ENCODE measurements at regions not wholly inside any gene's neighbourhood (a gene's known extent, or its start where the extent isn't known, plus 50 kb on each side); places are given as distances from the start of the nearest gene placed in this dataset.
A peak's percentile ranks its signal among the peaks of the same experiment; 100 is the strongest.

GRCh38 chr2:38153476-38154135, 77.7 kb upstream of the CYP1B1 start (continued):
- TF ChIP-seq, protein P1, sequence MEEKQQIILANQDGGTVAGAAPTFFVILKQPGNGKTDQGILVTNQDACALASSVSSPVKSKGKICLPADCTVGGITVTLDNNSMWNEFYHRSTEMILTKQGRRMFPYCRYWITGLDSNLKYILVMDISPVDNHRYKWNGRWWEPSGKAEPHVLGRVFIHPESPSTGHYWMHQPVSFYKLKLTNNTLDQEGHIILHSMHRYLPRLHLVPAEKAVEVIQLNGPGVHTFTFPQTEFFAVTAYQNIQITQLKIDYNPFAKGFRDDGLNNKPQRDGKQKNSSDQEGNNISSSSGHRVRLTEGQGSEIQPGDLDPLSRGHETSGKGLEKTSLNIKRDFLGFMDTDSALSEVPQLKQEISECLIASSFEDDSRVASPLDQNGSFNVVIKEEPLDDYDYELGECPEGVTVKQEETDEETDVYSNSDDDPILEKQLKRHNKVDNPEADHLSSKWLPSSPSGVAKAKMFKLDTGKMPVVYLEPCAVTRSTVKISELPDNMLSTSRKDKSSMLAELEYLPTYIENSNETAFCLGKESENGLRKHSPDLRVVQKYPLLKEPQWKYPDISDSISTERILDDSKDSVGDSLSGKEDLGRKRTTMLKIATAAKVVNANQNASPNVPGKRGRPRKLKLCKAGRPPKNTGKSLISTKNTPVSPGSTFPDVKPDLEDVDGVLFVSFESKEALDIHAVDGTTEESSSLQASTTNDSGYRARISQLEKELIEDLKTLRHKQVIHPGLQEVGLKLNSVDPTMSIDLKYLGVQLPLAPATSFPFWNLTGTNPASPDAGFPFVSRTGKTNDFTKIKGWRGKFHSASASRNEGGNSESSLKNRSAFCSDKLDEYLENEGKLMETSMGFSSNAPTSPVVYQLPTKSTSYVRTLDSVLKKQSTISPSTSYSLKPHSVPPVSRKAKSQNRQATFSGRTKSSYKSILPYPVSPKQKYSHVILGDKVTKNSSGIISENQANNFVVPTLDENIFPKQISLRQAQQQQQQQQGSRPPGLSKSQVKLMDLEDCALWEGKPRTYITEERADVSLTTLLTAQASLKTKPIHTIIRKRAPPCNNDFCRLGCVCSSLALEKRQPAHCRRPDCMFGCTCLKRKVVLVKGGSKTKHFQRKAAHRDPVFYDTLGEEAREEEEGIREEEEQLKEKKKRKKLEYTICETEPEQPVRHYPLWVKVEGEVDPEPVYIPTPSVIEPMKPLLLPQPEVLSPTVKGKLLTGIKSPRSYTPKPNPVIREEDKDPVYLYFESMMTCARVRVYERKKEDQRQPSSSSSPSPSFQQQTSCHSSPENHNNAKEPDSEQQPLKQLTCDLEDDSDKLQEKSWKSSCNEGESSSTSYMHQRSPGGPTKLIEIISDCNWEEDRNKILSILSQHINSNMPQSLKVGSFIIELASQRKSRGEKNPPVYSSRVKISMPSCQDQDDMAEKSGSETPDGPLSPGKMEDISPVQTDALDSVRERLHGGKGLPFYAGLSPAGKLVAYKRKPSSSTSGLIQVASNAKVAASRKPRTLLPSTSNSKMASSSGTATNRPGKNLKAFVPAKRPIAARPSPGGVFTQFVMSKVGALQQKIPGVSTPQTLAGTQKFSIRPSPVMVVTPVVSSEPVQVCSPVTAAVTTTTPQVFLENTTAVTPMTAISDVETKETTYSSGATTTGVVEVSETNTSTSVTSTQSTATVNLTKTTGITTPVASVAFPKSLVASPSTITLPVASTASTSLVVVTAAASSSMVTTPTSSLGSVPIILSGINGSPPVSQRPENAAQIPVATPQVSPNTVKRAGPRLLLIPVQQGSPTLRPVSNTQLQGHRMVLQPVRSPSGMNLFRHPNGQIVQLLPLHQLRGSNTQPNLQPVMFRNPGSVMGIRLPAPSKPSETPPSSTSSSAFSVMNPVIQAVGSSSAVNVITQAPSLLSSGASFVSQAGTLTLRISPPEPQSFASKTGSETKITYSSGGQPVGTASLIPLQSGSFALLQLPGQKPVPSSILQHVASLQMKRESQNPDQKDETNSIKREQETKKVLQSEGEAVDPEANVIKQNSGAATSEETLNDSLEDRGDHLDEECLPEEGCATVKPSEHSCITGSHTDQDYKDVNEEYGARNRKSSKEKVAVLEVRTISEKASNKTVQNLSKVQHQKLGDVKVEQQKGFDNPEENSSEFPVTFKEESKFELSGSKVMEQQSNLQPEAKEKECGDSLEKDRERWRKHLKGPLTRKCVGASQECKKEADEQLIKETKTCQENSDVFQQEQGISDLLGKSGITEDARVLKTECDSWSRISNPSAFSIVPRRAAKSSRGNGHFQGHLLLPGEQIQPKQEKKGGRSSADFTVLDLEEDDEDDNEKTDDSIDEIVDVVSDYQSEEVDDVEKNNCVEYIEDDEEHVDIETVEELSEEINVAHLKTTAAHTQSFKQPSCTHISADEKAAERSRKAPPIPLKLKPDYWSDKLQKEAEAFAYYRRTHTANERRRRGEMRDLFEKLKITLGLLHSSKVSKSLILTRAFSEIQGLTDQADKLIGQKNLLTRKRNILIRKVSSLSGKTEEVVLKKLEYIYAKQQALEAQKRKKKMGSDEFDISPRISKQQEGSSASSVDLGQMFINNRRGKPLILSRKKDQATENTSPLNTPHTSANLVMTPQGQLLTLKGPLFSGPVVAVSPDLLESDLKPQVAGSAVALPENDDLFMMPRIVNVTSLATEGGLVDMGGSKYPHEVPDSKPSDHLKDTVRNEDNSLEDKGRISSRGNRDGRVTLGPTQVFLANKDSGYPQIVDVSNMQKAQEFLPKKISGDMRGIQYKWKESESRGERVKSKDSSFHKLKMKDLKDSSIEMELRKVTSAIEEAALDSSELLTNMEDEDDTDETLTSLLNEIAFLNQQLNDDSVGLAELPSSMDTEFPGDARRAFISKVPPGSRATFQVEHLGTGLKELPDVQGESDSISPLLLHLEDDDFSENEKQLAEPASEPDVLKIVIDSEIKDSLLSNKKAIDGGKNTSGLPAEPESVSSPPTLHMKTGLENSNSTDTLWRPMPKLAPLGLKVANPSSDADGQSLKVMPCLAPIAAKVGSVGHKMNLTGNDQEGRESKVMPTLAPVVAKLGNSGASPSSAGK (IDR thresholded peaks at IDR 0.05), result peak; percentile 78
- no peak for TF ChIP-seq ZC3H8 (IDR thresholded peaks at IDR 0.05)
- no peak for TF ChIP-seq ZNF76 (CRISPR knock-in tag; IDR thresholded peaks at IDR 0.05; ENCODE audit: borderline replicate concordance)
- TF ChIP-seq NR2C1 (IDR thresholded peaks at IDR 0.05), result no peak
- TF ChIP-seq NR2C1 (tag; IDR thresholded peaks at IDR 0.05), result peak; percentile 54
- TF ChIP-seq, protein P2, sequence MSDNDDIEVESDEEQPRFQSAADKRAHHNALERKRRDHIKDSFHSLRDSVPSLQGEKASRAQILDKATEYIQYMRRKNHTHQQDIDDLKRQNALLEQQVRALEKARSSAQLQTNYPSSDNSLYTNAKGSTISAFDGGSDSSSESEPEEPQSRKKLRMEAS (CRISPR knock-in tag; IDR thresholded peaks at IDR 0.05), result no peak
- TF ChIP-seq ZNF408 (CRISPR knock-in tag; IDR thresholded peaks at IDR 0.05; ENCODE audit: low read depth), result no peak
- no peak for TF ChIP-seq KHSRP (IDR thresholded peaks at IDR 0.05)
- TF ChIP-seq PYGO2 (tag; IDR thresholded peaks at IDR 0.05), result no peak
- TF ChIP-seq, protein P3, sequence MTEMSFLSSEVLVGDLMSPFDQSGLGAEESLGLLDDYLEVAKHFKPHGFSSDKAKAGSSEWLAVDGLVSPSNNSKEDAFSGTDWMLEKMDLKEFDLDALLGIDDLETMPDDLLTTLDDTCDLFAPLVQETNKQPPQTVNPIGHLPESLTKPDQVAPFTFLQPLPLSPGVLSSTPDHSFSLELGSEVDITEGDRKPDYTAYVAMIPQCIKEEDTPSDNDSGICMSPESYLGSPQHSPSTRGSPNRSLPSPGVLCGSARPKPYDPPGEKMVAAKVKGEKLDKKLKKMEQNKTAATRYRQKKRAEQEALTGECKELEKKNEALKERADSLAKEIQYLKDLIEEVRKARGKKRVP (CRISPR knock-in tag; IDR thresholded peaks at IDR 0.05), result no peak
- no peak for TF ChIP-seq TARDBP (IDR thresholded peaks at IDR 0.05)
- TF ChIP-seq EGR1 (conservative IDR thresholded peaks at IDR 0.05), result no peak
- no peak for TF ChIP-seq HMGN3 (IDR thresholded peaks at IDR 0.05; ENCODE audit: borderline replicate concordance, extremely low read depth, insufficient read length, low read depth, low read length)
- peak; percentile 89 for TF ChIP-seq L3MBTL2 (IDR thresholded peaks at IDR 0.05)

All from K562 (cell line).